ENCODE measurements at regions not wholly inside any gene's neighbourhood (a gene's known extent, or its start where the extent isn't known, plus 50 kb on each side); places are given as distances from the start of the nearest gene placed in this dataset.

GRCh38 chr22:48569476-48570233 is 1258.0 kb downstream of the BRD1 start:
- no peaks in the 10 kb centered on the region for H3F3A ChIP-seq (ENCODE audit: control insufficient read depth, insufficient read depth)
- peaks cover 19% of the 10 kb centered on the region for H3K9me3 ChIP-seq (ENCODE audit: control insufficient read depth, insufficient read depth, low read length)
- H3K79me2 ChIP-seq (ENCODE audit: control insufficient read depth, low read length), result no peaks in the 10 kb centered on the region
- no peaks in the 10 kb centered on the region; the same call in 1 of the 2 replicates for H3K27me3 ChIP-seq (ENCODE audit: control insufficient read depth, low read length)
- H3K4me3 ChIP-seq (ENCODE audit: low read length), result no peak overlapping the region
- H3K4me2 ChIP-seq (ENCODE audit: low read length), result no peak overlapping the region
- H3K4me1 ChIP-seq (ENCODE audit: control insufficient read depth, low read length), result no peaks in the 10 kb centered on the region
- no peak overlapping the region for H3K27ac ChIP-seq (ENCODE audit: low read depth, low read length)
- no peaks in the 10 kb centered on the region for H4K20me1 ChIP-seq (ENCODE audit: control insufficient read depth, insufficient read depth, low read depth, low read length)
- no peaks in the 10 kb centered on the region for H3K36me3 ChIP-seq (ENCODE audit: control insufficient read depth, low read length)
- H3K9me2 ChIP-seq (replicated peaks; ENCODE audit: control insufficient read depth, low read length), result no peaks in the 10 kb centered on the region
- TF ChIP-seq CTCF (IDR thresholded peaks at IDR 0.05; ENCODE audit: low read depth, low read length, poor library complexity, severe bottlenecking) (no peak), EZH2phosphoT487 (IDR thresholded peaks at IDR 0.05; ENCODE audit: borderline replicate concordance, low read length) (no peak)

- TF ChIP-seq EZH2phosphoT487 (IDR thresholded peaks at IDR 0.05; ENCODE audit: borderline replicate concordance, low read length) (no peak), CTCF (IDR thresholded peaks at IDR 0.05; ENCODE audit: low read depth, low read length, poor library complexity, severe bottlenecking) (no peak)
- no peaks in the 10 kb centered on the region for H3F3A ChIP-seq (ENCODE audit: control insufficient read depth, insufficient read depth)
- no peaks in the 10 kb centered on the region for H3K79me2 ChIP-seq (ENCODE audit: control insufficient read depth, low read length)
- no peaks in the 10 kb centered on the region; the same call in 1 of the 2 replicates for H3K27me3 ChIP-seq (ENCODE audit: control insufficient read depth, low read length)
- no peak overlapping the region for H3K4me2 ChIP-seq (ENCODE audit: low read length)
- H3K4me3 ChIP-seq (ENCODE audit: low read length), result no peak overlapping the region
- no peaks in the 10 kb centered on the region for H3K4me1 ChIP-seq (ENCODE audit: control insufficient read depth, low read length)
- H3K27ac ChIP-seq (ENCODE audit: low read depth, low read length), result no peak overlapping the region
- H3K36me3 ChIP-seq (ENCODE audit: control insufficient read depth, low read length), result no peaks in the 10 kb centered on the region
- peaks cover 16% of the 10 kb centered on the region; the same call in 1 of the 2 replicates for H3K9me3 ChIP-seq (ENCODE audit: control insufficient read depth, insufficient read depth, low read length)
- no peaks in the 10 kb centered on the region for H3K9me2 ChIP-seq (replicated peaks; ENCODE audit: control insufficient read depth, low read length)
- no peaks in the 10 kb centered on the region for H4K20me1 ChIP-seq (ENCODE audit: control insufficient read depth, insufficient read depth, low read depth, low read length)
Measured at GRCh38 chr22:48568736-48569330, 1258.8 kb downstream of the BRD1 start.

GRCh38 chr22:48567213-48567975 is 1260.3 kb downstream of the BRD1 start:
- Histone ChIP-seq H3K36me3 (ENCODE audit: control insufficient read depth, low read length) (no peaks in the 10 kb centered on the region), H3F3A (ENCODE audit: control insufficient read depth, insufficient read depth) (no peaks in the 10 kb centered on the region), H3K4me1 (ENCODE audit: control insufficient read depth, low read length) (no peaks in the 10 kb centered on the region), H3K4me2 (ENCODE audit: low read length) (no peak overlapping the region), H3K9me3 (ENCODE audit: control insufficient read depth, insufficient read depth, low read length) (peaks cover 16% of the 10 kb centered on the region; the same call in 1 of the 2 replicates), H3K4me3 (ENCODE audit: low read length) (no peak overlapping the region), H4K20me1 (ENCODE audit: control insufficient read depth, insufficient read depth, low read depth, low read length) (no peaks in the 10 kb centered on the region), H3K27me3 (ENCODE audit: control insufficient read depth, low read length) (no peaks in the 10 kb centered on the region; the same call in 1 of the 2 replicates), H3K79me2 (ENCODE audit: control insufficient read depth, low read length) (no peaks in the 10 kb centered on the region), H3K27ac (ENCODE audit: low read depth, low read length) (no peak overlapping the region), H3K9me2 (replicated peaks; ENCODE audit: control insufficient read depth, low read length) (no peaks in the 10 kb centered on the region)
- no peak for TF ChIP-seq EZH2phosphoT487 (IDR thresholded peaks at IDR 0.05; ENCODE audit: borderline replicate concordance, low read length)
- no peak for TF ChIP-seq CTCF (IDR thresholded peaks at IDR 0.05; ENCODE audit: low read depth, low read length, poor library complexity, severe bottlenecking)
